GM19239 (cell line): ENCODE measurements at regions not wholly inside any gene's neighbourhood (a gene's known extent, or its start where the extent isn't known, plus 50 kb on each side); places are given as distances from the start of the nearest gene placed in this dataset.
"Not testable (repeated sequence)": the region's sequence is repeated elsewhere in the genome, so short reads cannot be mapped to it uniquely, and the experiment has no call there.

ENCODE experiments used
- DNase-seq: peaks from one replicate; pipeline ENCODE4 v3.0.0; 2011; ENCODE audit warnings: low spot score; ENCODE audit not compliant: insufficient read length
- FAIRE-seq: peaks from 2 replicates; lab custom pipeline; 2011; peaks lifted over from hg19 to GRCh38; lab: Jason Lieb, UNC

- no peak for DNase-seq
- no peak for FAIRE-seq
Observed at GRCh38 chr11:38935941-38936340, 2337.9 kb upstream of the RAG2 start.

- FAIRE-seq (no peak), DNase-seq (no peak)
Observed at GRCh38 chr11:38927993-38928392, 2330.0 kb upstream of the RAG2 start.

GRCh38 chr11:38924644-38925043, 2326.6 kb upstream of the RAG2 start:
- FAIRE-seq (no peak), DNase-seq (no peak)

- FAIRE-seq = no peak
- DNase-seq = no peak
Observed at GRCh38 chr11:38900211-38900610, 2302.2 kb upstream of the RAG2 start.

GRCh38 chr11:38894201-38894600, 2296.2 kb upstream of the RAG2 start:
- not testable (repeated sequence) for FAIRE-seq, DNase-seq

GRCh38 chr11:38884145-38884865, 2286.3 kb upstream of the RAG2 start:
- DNase-seq = no peak
- FAIRE-seq = no peak

GRCh38 chr11:38867338-38867737, 2269.3 kb upstream of the RAG2 start:
- FAIRE-seq (no peak), DNase-seq (no peak)

- no peak for DNase-seq
- FAIRE-seq = no peak
Observed at GRCh38 chr11:38865922-38866321, 2267.9 kb upstream of the RAG2 start.

GRCh38 chr11:38842991-38843390, 2245.0 kb upstream of the RAG2 start:
- no peak for FAIRE-seq
- no peak for DNase-seq

- FAIRE-seq (no peak), DNase-seq (no peak)
Observed at GRCh38 chr11:38839071-38839470, 2241.0 kb upstream of the RAG2 start.

- DNase-seq = no peak
- no peak for FAIRE-seq
Observed at GRCh38 chr11:38835966-38836365, 2237.9 kb upstream of the RAG2 start.

GRCh38 chr11:38824573-38824972, 2226.5 kb upstream of the RAG2 start:
- DNase-seq = no peak
- FAIRE-seq = no peak

- not testable (repeated sequence) for FAIRE-seq, DNase-seq
Observed at GRCh38 chr11:38821786-38822185, 2223.8 kb upstream of the RAG2 start.

- FAIRE-seq (no peak), DNase-seq (no peak)
Observed at GRCh38 chr11:38819981-38820380, 2221.9 kb upstream of the RAG2 start.

- DNase-seq (no peak), FAIRE-seq (no peak)
Observed at GRCh38 chr11:38818720-38819119, 2220.7 kb upstream of the RAG2 start.

GRCh38 chr11:38814670-38815069, 2216.6 kb upstream of the RAG2 start:
- FAIRE-seq (no peak), DNase-seq (no peak)

GRCh38 chr11:38809521-38809920, 2211.5 kb upstream of the RAG2 start:
- DNase-seq = no peak
- no peak for FAIRE-seq

- DNase-seq (no peak), FAIRE-seq (no peak)
Observed at GRCh38 chr11:38796281-38796680, 2198.2 kb upstream of the RAG2 start.

GRCh38 chr11:38795027-38795426, 2197.0 kb upstream of the RAG2 start:
- FAIRE-seq = no peak
- DNase-seq = no peak

- no peak for FAIRE-seq
Observed at GRCh38 chr11:38791346-38791961, 2193.4 kb upstream of the RAG2 start.

GRCh38 chr11:38788561-38788960, 2190.5 kb upstream of the RAG2 start:
- DNase-seq (no peak), FAIRE-seq (no peak)

More at GRCh38 chr11:38791346-38791961, 2193.4 kb upstream of the RAG2 start:
- peak; percentile 13 for DNase-seq

- FAIRE-seq = no peak
Observed at GRCh38 chr11:38784164-38784563, 2186.1 kb upstream of the RAG2 start.

More at GRCh38 chr11:38784164-38784563, 2186.1 kb upstream of the RAG2 start:
- DNase-seq = no peak
